GM18505 (cell line): ENCODE measurements at regions not wholly inside any gene's neighbourhood (a gene's known extent, or its start where the extent isn't known, plus 50 kb on each side); places are given as distances from the start of the nearest gene placed in this dataset.

Source experiments
- ATAC-seq: cut with Tn5 transposase; IDR thresholded peaks from one replicate; pipeline ENCODE4 v1.9.1; 2021; ENCODE audit not compliant: unreplicated experiment
- POLR2A ChIP-seq: IDR thresholded peaks from 4 replicates; pipeline ENCODE4 v1.6.1; 2011; ENCODE audit warnings: borderline replicate concordance; ENCODE audit not compliant: insufficient read depth, insufficient read length; ENCODE audit errors: extremely low read depth

DNA sequence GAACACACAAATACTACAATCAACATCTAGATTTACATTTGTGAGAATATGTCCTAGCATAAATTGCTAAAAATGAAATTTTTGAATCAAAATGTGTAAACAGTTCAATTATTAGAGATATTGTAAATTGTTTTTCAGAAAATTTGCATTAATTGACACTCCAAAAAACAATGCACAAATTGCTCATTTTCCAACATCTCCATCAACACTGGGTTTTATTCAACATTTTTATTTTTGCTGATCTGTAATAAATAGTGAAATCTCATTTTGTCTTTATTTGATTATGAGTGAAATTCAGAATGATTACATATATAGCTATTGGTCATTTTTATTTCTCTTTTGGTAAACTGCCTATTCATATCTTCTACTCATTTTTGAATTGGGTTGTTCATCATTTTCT lies 120.0 kb upstream of the GRIA3 start:
- no peak for TF ChIP-seq POLR2A
- no peak for ATAC-seq

GRCh38 chrX:123072686-123073385 lies 111.2 kb upstream of the GRIA3 start:
- no peak for TF ChIP-seq POLR2A
- ATAC-seq: no peak

GRCh38 chrX:123075947-123076561 lies 108.0 kb upstream of the GRIA3 start:
- no peak for ATAC-seq
- TF ChIP-seq POLR2A: no peak

DNA sequence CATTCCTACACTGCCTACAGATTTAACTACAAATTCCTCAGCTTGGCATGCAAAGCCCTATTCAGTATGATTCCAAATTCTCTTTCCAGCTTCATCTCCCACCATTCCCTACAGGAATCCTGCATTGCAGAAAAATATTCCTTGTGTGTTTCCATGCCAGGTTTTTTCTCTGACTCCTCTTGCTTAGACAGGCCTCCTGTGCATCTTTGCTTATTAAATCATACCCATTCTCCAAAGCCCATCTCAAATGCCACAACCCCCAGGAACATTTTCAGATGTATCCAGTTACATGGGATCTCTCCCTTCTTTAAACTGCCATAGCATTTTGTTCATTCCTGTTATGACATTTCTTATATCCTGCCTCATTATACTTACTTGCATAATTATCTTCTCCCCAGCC lies 106.4 kb upstream of the GRIA3 start:
- TF ChIP-seq POLR2A: no peak
- ATAC-seq: no peak

DNA sequence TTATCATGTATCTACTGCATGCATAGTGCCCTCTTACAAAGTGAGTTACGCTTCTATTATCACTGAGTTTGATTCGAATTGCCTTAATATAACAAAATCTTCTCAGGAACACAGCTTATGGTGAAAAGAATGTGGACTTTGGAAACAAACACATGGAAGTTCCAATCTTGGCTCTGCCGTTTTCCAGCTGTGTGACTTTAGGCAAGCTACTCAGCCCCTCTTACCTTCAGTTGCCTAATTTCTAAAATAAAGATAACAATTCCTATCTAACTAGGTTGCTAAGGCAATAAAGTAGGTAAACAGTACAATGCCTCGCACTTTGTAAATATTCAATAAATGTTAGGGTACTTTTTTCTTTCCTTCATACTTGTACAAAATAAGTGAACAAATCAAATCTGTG lies 104.0 kb upstream of the GRIA3 start:
- no peak for ATAC-seq
- no peak for TF ChIP-seq POLR2A

- ATAC-seq: no peak
- TF ChIP-seq POLR2A: no peak
Observed at GRCh38 chrX:123081776-123082175, 102.3 kb upstream of the GRIA3 start.

DNA sequence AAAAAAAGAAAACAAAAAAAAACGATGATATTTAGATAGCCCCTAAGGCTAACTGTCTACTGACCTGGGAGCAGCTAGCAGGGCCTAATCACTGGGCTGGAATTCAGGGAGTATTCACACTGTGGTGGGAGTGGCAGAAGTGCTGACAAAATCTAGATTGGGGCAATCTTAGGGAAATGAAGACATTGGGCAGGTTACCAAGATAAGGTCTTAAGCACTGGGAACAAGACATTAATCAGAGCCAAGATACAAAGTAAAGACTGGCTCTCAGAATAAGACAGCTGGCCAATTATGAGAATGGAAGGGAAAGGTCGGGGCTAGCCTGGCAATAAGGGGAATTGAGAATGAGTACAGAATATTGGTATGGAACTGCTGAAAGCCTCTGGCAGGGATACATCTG lies 100.2 kb upstream of the GRIA3 start:
- no peak for TF ChIP-seq POLR2A
- ATAC-seq: no peak

GRCh38 chrX:123084797-123085196 lies 99.3 kb upstream of the GRIA3 start:
- ATAC-seq: no peak
- no peak for TF ChIP-seq POLR2A

DNA sequence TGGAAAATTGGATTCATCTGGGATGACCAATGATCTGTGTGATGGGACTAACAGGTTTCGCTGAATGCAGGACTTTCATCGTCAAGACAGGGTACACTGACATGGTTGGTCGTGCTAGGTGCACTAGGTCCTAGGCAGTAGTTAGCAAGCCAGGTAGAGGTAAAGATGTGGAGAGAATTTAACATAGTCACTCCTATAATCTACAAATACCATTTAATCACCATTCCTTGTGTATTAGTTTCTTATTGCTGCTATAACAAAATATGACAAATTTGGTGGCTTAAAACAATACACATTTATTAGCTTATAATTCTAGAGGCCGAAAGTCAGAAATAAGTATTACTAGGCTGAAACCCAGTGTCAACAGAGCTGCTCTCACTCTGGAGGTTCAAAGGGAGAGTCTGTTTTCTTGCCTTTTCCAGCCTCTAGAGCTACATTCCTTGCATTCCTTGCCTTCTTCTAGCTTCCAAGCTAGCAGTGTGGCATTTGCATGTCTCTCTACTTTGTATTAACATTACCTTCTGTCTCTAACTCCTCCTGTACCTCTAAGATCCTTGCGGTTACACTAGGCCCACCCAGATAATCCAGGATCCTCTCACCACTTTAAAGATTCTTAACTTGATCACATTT lies 98.7 kb upstream of the GRIA3 start:
- no peak for ATAC-seq
- TF ChIP-seq POLR2A: no peak

DNA sequence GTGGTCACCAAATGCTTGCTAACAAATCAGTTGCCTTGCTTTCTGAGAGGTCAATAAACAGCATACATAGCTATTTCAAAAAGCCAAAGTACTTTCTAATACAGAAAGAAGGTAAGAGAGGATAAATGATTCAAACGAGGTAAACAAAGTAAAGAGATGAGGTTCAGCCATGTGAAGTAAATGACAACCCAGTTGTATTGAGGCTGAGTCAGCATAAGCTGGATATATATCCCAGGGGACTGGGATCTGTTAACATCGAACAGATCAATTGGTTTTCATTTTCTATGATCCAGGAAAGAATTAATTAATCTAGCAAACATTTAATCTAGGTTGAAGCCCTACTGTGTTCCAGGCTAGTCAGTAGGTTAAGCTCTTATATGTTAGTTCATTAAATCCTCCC lies 97.3 kb upstream of the GRIA3 start:
- no peak for TF ChIP-seq POLR2A
- no peak for ATAC-seq

GRCh38 chrX:123087326-123087725 lies 96.8 kb upstream of the GRIA3 start:
- TF ChIP-seq POLR2A: no peak
- ATAC-seq: no peak

GRCh38 chrX:123088331-123088730 lies 95.7 kb upstream of the GRIA3 start:
- ATAC-seq: no peak
- no peak for TF ChIP-seq POLR2A

DNA sequence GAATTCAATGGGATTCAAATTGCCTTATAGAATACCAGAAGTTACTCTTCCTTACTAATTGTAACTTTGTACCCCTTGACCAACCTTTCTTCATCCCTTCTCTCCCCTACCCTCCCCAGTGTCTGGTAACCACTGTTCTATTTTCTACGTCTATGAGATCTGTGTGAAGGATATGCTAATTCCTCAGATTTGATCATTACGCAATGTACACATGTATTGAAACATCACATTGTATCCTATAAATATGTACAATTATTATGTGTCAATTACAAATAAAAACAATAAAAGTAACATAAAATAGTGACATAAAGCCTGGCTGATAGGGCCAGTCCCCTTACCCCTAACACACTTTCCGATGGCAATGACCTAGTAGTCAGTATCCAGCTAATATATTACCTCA lies 95.1 kb upstream of the GRIA3 start:
- ATAC-seq: no peak
- no peak for TF ChIP-seq POLR2A

- TF ChIP-seq POLR2A: no peak
- ATAC-seq: no peak
Observed at GRCh38 chrX:123093792-123094191, 90.3 kb upstream of the GRIA3 start.
